NCI-H2171 (cell line): ENCODE measurements at regions not wholly inside any gene's neighbourhood (a gene's known extent, or its start where the extent isn't known, plus 50 kb on each side); places are given as distances from the start of the nearest gene placed in this dataset.
"Not testable (repeated sequence)": the region's sequence is repeated elsewhere in the genome, so short reads cannot be mapped to it uniquely, and the experiment has no call there.

Experiments
- DNase-seq: peaks from one replicate; lab custom pipeline; 2025; lab: John Stamatoyannopoulos, UW

DNA sequence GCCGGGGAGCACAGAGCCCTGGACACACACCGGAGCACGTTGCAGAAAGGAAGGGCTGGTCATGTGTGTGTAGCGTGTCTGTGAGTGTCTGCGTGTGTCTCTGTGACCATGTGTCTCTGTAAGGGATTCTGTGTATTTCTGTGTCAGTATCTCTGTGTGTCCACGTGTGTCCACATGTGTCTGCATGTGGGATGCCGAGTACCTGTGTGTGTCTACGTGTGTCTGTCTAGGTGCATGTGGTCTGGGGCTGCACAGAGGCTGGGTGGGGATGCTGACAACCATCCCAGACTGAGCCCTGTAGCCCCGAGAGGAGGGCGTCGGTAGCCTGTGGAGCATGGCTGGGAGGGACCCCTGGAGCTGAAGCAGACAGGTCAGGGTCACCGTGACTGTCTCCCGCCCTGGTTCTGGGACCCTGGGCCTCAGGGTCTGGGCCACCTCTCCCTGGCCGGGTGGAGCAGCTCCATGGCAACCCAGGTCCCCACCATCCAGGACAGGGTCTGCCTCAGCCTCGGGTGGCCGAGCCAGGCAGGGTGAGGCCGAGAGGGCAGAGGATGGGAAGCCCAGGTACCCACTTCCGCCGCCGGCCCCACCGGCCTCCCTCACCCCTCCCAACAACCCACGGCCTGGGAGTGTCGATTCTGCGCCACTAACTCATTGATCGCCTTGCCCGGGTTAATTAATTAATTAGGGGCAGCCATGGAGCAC lies 122.7 kb downstream of the FAM53A start:
- no peak for DNase-seq

DNA sequence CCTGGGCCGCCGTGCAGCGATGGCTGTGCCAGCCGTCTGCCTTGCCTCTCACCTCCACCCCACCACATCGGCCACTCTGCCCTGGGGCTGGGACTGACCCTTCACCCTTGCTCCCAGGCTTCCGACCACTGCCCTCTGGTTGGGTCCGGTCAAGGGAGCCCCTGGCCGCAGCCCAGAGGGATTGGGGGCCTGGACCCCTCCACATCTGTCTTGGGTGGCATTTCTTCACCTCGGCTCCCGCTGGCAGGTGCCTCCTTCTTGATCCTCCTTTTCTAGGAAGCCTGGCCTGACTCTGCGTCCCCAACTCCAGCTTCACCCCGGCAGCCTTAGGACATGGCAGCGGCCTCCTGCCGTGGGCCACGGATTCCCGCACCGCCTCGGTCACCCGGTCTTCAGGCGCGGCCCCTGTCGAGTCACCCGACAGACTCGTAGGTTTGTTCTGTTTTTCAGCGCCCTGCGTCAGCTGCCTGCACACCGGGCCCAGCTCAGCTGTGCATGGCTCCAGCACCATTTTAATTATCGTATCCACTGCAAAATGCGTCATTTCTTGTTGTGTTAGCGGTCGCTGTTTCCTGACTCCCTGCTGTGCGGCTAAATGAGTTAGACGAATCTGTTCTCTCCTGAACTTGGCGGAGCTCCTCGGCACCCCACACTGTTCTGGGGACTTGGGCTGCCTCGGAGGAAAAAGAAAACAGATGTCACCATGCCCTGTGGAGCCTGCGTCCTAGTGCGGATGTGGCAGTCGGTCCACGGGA lies 124.0 kb downstream of the FAM53A start:
- no peak for DNase-seq

DNA sequence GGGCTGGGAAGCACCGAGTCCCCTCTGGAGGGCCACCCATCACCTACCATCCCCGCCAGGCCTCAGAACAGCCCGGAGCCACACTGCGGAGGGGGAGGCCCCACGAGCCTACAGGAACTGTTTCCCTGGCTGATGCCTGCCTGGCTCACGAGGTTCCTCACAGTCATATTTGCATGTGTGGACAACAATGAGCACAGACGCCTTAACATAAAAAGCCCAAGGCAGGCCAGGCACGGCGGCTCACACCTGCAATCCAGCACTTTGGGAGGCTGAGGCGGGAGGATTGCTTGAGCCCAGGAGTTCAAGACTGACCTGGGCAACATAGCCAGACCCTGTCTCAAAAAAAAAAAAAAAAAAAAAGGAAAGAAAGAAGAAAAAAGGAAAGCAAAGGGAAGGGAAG lies 125.9 kb downstream of the FAM53A start:
- no peak for DNase-seq

DNA sequence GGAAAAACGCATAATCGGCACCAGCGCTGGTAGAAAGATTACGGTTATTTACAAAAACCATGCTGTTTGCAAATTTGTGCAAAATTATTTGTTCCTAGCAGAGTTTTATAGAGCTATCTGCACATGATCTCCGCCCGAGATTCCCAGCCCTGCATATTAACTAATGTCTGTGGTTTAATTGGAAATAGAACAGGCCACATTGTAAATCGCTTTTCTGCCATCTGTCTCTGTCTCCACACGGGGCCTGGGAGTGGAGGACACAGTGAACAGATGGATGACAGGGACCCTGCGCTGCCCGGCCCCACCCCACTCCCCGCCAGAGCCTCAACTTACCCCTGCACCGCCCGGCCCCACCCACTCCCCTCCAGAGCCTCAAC lies 126.9 kb downstream of the FAM53A start:
- no peak for DNase-seq

DNA sequence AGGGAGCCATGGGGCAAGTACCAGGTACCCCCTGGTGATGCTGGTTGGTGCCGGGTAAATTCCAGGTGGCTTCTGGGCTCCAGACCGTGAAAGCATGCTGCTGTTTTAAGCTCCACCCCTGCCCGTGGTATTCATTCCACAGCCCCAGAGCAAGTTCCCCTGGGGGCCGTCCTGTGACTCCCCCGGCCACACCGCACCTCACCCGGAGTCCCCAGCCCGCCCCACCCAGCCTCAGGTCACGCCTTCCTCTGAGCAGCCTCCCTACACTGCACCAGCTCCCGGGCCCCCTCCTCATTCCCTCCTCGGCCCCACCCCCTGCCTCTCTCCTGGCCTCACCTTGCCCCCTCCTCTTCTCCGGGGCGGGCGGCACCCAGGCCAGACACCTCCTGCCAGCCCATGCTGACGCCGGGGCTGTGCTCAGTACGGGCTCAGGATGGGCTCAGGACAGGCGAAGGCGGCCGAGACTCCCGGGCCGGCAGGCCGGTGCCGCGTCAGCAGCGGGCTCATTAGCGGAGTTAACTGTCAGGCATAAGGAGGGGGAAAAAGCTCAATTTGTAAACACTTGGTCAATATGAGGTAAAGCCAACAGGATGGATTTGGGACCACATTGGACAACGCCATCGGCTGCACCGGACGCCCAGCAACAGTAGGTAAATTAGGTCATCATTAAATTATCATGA lies 127.4 kb downstream of the FAM53A start:
- DNase-seq = no peak

DNA sequence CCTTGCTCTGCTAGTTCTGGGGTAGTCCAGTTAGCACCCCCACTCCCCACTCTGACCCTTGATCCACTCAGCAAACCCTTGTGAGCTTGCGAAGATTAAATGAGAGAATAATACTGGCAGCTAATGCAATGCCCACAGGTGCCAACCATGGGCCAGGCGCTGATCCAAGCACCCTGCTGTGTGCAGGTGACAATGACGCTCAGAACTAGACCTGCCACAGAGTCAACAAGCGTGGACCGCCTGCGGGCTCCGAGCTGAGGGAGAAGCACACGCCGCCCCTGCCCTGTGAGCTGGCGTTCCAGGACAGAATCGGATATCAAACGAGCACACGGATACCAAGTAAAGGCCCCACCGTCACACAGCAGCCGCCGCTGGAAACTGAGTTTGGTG lies 129.2 kb downstream of the FAM53A start:
- no peak for DNase-seq

DNA sequence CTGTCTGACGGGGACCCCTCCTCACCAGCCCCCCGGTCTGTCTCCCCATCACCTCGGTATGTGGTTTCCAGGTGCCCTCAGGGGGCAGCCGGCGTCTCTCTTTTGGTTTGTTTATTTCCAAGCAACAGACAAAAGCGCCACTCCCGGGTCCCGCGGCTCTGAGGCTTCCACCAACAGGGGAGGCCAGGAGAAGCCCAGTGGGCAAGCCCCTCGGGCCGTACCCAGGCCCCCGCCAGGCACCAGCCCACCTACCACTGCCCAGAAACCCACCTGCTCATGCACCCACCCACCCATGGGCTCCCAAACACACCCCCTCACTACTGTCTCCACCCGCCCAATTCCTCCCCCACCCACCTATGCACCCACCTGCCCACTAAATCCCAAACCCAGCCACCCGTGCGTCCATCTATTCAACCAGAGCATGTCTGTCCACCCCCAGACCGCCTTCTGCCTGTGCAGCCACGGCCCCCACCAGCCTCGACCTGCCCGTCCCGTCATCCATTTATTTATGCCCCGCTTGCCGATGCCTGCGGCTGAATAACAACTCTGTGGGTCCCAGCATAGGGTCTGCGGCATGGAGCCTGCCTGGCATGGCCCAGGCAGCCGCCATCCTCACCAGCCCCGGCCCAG lies 129.8 kb downstream of the FAM53A start:
- no peak for DNase-seq

DNA sequence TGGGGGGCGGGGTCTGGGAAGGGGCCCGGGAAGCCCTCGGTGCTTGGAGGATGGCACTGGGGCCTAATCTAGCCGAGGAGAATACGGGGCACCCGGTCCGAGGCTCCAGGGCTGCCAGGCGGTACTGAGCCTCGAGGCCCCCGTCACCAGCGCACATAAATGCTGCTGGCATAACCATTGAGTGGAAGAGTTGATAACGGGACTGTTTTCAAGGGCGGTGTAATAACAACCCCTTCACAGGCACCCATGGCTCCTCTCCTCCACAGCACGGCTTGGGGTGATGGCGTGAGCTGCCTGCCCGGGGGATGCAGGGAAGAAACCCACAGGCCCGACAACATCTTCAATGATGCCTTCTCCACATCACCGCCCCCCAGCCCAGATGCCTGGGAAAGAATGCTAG lies 130.7 kb downstream of the FAM53A start:
- DNase-seq = no peak

DNA sequence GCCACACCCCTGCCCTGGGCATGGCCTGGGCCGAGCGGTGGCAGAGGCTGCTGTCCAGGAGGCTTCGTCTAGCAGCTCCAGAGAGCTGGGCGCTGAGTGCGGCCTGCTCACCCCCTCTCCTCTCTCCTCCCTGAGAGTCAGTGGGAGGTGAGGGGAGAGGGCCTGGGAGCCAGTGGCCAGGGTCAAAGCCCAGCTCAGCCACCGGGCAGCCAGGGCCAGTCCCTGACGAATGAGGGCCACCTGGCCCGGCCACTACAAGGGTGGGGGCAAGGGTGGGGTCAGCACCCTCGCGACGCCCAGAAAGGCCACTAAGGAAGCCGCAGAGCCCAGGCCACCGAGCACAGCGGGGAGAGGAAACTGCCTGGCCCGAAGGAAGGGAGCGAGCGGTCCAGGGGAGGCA lies 131.7 kb downstream of the FAM53A start:
- no peak for DNase-seq

DNA sequence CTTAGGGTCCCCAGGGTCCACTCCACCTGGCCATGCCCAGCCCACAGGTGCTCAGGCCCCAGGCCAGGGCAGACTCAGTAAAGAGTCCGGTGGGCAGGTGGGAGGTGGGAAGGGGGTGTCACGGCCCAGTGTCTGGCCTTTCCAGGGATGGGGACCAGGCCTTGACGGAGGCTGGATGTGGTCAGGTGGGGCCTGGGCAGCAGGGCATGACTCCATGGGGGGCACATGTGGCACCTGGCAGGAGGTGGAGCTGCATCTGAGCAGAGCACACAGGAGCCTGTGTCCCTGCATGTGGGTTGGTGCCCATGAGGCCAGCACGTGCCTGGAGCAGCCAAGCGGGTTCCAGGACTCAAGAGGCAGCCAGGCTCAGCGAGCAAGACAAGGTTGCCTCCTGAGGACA lies 132.9 kb downstream of the FAM53A start:
- no peak for DNase-seq

DNA sequence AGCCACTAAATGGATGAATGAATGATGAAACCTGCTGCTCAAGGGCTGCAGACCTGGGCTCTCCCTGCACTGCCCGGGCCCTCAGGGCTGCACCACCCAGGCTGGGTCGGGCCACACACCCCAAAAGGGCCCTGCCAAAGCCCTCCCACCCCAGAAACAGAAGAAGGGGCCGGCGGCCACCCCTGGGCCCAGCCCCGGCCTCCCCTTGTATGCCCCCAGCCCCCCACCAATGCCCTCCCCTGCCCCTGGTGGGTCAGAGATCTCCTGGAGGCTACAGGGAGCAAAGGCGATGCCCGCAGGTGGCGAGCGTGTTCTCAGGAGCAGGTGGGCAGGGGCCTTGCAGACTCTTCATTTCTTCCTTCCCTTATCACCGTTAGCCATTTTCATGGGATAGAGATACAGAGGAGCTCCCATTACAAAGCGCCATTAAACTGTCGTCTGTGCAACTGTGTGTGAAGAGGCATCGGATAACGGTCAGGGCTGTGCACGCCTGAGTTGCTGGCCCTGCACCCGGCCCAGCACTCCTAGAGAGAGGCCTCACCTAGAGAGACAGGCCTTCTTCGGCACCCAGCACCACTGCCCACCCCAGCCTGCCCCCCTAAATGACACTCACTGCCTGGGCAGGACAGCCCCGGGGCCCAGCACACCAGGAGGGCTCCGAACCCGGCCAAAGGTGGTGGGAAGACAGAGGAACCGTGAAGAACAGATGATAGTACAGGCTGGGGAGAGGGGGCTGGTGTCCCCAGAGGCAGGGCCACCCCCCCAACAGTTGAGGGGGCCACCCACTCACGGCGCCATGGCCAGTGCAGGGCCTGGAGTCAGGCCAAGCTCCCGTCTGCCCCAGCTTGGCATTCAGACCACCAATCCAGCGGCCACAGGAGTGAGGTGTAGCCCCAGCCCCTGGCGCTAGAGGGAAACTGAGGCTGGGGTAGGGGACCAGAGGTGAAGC lies 133.7 kb downstream of the FAM53A start:
- no peak for DNase-seq

DNA sequence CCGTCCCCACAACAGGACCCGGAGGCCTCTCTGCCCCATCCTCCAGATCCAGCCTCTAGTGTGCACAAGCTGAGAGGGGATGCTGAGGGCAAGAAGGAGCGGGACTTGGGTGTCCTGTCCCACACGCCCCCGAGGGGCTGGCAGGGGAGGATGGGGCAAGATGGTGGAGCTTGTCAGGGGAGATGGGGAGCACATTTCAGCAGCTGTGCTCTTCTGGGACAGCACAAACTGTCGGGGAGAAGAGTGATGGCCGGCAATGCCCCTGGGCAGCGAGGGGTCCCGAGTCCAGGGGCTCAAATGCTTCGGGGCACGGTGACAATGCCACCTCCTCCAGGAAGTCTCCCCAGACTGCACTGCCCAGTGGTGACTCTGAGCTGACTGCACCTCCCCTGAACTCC lies 134.5 kb downstream of the FAM53A start:
- no peak for DNase-seq

DNA sequence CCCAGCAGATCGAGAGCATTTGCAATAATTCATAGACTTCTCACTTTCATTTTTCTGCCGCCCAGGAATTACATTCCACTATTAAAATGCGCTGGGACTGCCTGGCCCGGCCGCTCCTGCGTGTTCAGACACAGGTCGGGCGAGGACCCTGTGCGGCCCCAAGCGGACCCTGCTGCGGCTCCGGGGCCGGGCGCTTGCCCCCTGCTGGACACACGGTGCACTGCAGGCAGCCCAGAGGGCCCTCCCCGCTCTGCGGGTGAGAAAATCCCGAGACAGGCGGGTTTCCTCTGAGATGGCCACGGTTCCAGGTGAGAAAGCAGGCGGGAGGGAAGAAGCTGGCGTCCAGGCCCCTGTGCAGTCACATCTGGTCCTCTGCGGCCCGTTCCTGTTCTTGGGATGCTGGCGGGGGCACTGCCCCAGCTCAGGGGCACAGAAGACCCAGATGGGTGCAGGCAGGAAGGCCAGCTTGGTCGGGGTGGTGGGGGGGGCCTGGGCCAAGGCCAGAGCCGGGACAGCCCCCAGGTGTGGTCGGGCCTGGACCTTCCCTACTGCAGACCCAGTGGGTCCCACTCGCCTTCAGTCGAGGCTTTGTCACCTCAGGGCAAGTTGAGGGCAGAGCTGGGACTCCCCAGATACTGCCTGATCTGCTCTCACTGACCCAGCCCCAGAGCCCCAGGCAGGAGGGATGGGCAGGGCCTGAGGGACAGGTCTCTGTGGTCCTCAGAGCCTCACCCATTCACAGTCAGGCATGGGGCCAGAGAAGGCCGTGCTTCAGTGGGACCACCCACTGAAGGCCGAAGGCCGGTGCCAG lies 135.1 kb downstream of the FAM53A start:
- DNase-seq = not testable (repeated sequence)

DNA sequence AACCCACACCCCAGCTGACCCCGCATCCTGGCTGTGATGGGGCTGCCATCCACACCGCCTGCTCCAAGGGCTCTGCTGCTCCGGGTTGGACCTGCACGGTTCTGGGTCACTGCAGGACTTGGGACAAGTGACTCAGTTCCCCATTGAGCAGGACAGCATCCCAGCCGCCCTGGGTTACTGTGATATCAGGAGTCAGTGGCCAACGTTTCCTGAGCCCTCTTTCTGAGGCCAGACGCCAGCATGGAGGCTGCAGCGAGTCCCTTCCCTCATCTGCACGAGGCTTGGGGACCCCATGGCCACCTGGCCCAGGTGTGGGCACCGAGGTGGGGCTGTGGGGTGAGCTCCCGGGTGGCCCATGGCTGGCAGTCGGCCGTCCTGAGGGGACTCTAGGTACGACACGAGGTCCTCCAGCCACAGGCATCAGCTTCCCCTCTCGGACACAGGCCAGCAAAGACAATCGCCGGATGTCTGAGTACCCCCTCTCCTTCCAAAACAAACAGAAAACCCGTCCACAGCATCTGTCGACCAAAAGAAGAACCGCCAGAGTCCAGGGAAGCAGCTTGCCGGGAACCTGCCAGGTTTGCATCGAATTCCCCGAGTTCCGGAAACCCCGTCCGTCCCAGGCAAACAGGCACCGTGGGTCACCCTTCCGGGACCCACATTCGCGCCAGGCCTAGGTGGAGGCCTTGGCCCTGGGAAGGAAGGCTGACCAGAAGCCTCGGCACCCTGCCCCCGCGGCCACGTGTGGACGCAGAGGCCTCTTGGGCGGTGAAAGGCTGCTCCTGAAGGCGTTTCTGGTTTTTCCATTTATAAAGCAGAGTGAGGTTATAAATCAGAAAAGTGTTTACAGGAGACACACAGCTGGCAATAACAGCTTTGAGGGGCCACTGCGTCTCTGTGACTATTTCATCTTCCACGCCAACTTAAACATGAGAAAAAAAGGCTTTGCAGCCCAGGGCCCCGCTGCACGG lies 136.0 kb downstream of the FAM53A start:
- DNase-seq = no peak

DNA sequence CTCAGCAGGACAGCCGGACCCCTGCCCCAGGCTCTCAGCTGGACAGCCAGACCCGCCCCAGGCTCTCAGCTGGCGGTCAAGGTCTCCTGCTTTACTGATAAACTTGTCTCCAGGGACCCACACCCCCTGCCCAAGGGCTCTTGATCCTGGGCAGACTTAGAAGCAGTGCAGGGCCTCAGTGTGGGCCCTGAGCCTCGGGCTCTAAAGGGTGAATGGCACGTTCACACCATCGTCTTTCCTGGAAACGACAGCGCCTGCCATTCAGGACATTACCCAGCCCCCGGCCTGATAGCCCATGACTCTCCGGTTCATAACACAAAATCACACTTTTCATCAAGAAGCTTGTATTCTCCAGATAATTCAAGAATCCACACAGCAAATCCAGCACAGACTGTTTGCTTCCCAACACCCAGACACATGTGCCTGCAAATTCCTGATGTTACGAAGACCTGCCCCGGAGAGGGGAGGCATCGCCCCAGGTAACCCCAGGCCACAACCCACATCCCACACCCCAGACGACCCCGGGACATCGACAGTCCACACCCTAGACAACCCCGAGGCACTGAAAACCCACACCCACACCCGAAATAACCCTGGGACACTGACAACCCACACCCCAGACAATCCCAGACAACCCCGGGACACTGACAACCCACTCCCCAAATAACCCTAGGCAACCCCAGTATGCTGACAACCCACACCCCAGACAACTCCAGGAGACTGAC lies 136.8 kb downstream of the FAM53A start:
- no peak for DNase-seq

DNA sequence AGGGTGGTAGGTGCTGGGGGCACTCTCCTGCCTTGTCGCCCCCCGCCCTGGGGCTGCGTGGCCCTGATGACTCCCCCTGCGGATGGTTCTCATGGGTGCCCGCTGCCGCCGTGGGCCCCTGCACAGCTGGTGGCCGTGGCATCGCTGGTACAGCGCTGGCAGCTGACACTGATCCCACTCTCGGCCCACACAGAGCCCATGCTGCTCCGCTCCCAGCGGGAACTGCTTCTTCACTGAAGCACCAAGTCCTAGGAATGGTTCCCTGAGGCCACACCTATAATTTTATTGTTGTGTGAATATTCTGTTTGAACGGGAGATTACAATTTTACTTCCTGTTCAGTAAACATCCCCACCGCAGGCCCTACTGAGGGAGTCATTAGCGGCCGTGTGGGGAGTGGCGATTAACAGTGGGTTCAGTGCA lies 138.6 kb upstream of the NKX1-1 start:
- DNase-seq = no peak

DNA sequence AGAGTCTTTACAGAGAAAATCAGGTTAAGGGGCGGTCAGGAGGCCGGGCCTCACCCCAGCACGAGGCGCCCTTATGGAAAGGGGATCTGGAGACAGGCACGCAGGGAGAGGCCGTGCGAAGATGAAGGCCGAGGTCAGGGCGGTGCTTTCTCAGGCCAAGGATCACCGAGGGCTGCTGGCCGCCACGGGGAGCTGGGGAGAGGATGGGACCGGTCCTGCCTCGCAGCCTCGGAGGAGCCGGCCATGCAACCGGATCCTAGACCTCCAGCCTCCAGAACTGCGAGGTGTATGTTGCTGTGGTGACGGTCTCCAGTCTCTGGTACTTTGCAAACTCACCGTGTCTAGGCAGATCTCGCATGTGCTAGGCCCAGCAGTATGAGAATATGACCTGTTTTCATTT lies 138.2 kb upstream of the NKX1-1 start:
- DNase-seq = not testable (repeated sequence)

DNA sequence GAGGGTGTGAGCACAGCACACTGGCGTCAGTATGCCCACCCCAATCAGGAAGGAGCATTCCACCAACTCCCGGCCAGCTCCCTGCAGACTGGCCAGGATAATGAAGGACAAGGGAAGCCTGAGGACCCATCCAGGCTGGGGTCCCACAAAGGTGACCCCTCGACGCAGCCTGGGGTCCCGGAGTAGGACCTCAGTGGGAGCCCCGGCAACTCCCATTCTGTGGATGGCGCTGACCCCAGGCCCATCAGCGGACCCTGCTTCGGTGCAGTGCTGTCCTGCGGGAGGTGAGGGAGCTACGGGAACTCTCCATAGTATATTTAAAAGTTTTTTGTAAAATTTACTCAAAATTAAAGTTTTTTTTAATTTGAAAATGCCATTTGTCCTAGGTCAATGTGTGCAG lies 137.7 kb upstream of the NKX1-1 start:
- DNase-seq = no peak

DNA sequence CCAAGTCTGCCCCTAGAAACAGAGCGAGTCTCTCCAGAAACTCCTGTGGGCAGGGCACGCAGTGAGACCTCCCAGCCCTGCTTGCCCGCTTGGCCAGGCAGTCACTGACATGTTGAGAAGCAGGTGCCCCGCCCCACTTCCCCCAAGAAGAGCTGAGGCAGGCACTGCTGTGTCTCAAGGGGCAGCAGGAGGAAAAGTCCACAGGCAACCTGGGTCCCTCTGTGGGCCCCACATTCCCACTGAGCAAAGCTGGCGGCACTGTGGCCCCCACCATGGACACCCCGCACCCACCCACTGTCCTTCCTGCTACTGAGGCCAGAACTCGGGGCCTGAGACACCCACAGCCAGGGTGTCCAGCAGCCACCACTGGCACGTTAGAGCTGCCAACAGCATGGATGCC lies 137.3 kb upstream of the NKX1-1 start:
- no peak for DNase-seq
